Islet precursor cell (in vitro differentiated cells): ENCODE measurements at regions not wholly inside any gene's neighbourhood (a gene's known extent, or its start where the extent isn't known, plus 50 kb on each side); places are given as distances from the start of the nearest gene placed in this dataset.
A peak's percentile ranks its signal among the peaks of the same experiment; 100 is the strongest.
"Not testable (repeated sequence)": the region's sequence is repeated elsewhere in the genome, so short reads cannot be mapped to it uniquely, and the experiment has no call there.

Experiments used
- DNase-seq: peaks from one replicate; pipeline ENCODE4 v3.0.0-alpha.2; 2018

DNA sequence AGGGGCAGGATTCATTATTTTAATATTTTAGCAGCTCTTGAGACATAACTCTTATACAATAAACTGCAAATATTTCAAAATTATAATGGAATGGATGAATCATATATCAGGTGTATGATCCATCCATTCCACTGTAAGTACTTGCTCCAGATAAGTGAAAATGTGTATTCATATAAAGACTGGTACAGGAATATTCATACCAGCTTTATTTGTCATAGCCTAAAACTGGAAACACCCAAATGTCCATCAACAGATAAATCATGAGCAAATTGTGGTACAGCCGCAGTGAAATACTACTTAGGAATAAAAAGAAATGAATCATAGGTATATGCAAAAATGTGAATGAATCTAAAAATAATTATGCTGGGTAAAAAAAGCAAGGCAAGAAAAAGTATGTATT, 263.6 kb upstream of the SYT10 start:
- no peak for DNase-seq

DNA sequence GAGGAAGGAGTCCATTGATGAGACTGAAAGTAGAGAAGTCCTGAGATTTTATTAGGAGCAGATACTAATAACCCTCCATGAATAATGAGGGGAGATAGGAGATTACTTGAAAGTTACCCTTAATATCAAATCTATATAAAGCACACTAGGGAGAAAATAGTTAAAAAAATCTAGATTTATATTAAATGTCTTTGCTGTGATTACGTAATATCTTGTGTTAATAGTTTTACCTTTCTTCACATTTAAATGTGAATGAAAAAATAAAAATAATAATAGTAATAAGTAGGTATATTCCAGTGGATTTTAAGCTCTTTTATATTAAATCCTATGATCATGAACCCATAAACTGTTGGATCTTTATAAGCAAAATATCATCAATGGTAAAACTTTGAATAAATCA, 267.3 kb upstream of the SYT10 start:
- no peak for DNase-seq

DNA sequence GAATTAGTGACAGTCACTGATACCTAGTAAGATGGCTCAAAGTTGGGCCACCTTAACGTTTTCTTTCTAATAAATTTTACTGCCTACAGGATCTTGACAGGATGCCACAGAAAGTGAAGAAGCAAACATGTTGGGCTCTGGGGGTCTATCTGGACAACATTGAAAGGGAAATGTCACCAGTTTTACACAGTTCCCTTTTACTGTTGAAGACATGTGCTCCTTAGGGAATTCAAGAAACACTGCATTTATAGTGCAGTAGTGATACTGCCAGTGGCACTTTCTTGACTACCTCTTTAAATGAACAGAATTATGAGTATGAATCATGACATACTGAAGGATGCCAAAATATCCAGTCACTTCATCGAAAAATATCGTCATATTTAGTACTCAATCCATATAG, 269.3 kb upstream of the SYT10 start:
- no peak for DNase-seq

DNA sequence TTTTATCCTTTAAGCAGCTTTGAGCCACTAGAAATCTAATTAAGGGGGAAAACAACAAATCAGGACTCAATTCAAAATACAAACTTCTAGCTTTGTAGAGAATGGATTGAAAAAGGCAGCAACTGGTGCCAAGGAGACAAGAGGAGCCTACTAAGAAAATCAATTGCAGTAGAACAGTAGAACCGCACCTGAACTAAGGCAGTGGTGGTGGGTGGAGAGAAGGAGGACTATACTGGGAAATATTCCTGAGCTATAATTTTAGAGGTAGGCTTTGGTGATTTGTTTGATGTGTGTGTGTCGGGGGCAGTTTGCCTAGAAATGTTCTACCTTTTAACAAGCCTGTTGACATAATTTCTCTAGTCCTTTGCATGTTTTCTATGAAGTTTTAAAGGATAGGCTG, 270.9 kb upstream of the SYT10 start:
- DNase-seq: no peak

DNA sequence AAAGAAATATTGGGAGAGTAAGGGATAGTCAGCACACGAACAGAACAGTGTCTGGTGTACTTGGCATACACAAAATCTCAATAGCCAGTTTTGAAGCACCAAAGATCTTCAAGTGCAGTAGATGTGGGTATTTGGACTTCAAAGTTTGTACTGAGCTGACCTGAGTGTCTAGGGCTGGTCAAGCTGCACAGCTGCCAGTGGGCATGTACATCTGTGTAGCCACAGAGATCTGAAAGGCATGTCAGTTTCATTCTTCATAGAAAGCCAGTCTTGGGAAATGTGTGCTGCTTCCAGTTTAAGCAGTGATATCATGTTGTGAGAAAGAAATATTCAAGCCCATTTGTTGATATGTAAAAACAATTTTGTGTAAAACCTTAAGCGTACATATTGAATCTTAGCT, 279.0 kb upstream of the SYT10 start:
- no peak for DNase-seq

DNA sequence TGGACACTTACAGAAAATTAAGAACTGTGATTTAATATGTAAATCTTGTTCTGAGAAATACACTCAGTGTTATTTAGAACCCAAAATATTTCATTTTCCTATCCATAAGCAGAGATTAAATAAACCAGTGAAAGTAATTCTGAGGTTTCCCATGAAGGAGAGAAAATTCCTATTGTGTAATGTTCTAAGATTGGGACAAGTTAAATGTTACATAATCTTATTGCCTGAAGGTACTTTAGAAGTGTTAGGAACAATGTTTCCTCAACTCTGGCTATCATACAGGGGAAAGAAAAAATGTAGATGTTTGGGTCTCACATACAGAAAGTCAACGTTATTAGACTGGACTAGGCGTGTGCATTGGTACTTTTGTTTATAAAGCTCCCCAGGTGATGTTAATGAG, 281.9 kb upstream of the SYT10 start:
- no peak for DNase-seq

DNA sequence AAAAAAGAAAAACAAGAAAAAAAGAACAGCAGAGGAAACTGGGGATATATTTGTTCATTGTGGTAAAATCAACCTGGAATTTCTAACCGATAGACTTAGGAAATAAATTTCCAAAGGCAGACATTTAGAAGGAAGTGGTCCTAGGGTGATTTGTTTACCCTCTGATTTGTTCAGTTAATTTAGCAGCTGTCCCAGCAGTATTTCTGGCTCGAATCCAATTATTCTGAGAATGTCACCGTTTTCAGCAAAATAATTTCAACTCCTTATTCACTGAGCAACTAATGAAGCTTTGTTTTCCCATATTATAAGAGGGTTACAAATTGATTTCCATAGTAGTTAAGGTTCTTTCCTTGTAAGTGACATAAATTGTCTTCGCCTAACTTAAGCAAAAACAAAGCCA, 285.2 kb upstream of the SYT10 start:
- DNase-seq: no peak

DNA sequence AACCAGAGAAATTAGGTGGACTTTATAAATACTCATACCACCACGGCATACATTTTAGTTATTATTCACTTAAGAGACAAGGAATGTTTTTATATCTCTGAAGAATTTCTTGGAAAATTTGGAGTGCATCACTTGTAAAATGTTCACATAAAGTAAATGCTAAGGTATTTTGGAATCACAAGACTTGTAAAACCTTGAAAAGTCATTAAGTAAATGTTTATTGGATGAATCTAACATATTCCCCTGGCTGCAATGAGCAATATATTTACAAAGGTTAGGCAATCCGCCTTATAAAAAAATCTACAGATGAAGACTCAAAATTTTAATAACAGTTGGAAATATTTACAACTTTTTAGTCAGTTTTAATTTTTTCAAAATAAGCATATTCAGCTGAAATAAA, 287.4 kb upstream of the ALG10 start:
- DNase-seq: no peak

DNA sequence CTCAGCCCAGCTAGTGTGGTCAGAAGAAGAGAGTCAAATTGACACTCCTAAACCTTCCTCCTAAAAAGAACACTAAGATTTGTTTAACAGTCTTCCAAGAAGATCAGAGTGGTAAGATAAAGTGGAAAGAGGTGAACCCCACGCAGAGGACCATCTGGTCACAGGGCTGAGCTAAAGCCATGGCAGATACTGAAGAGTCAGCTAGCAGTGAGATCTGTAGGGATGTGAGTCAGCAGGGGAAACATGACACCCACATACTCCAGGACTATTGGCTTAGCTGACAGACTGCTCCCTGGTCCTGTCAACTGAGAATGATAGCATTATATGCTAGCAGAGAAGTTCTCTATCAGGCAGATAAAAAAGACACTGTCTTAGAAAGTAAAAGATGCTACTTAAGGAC, 269.4 kb upstream of the ALG10 start:
- DNase-seq: peak; percentile 64

DNA sequence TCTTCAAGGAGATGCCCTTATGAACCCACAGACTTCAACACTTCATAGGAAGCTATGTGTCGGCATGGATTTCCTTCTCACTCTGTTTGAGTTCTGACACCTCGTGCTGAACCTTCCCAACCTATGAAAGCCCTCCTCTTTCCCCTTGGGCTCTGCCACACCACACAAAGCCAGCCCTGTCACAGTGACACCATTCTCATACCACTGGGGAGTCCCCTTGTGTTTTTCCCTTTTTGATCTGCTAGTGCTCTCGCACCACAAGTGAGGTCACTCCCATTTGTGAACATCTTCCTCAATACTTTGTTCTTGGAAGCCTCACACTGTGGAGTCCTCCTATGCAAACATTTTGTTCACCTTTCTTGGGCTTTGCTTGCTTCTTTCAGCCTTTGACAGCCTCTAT, 264.6 kb upstream of the ALG10 start:
- no peak for DNase-seq

DNA sequence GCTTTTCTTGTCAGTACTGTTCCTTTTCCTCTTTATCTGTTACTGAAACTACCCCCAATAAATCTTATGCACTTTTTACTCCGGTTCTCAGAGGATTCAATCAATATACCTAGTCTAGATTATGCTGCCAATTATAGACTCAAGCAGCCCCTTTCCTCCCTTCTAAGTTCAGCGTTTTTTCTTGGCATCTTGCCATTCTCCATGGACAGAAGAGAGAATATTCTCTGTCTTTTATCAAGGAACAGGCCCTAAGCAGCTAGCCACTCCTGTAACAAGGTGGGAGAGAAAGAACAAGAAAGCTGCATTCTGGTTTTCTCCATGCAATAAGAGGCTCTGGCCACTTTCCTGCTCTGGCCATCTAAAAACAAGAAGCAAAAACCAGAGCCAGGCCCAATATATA, 263.0 kb upstream of the ALG10 start:
- DNase-seq: no peak

DNA sequence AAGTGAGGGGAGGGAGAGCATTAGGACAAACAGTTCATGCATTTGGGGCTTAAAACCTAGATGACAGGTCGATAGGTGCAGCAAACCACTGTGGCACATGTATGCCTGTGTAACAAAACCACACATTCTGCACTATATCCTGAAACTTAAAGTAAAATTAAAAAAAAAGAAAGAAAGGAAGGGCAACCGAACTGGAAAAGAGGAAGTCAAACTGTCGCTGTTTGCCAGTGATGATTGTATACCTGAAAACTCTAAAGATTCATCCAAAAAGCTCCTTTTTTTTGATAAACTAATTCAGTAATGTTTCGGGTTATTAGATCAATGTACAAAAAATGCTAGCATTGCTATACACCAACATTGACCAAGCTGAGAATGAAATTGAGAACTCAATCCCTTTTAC, 259.0 kb upstream of the ALG10 start:
- no peak for DNase-seq

DNA sequence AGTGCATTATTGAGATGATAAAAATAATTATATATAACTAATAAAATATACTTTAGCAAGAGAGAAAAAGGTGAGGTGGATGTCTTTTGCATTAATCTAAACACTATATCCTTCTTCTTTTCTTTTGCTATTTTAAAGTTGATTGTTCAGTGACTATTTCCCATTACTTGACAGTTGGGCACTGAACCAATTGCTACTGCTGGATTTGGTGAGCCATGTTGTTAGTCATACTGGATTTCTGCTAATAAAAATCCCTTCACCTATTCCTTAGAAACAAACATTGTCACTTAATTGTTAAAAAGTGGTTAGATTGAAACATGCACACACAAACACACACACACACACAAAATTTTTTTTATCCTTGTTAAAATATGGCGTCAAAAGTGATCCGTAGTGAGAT, 251.6 kb upstream of the ALG10 start:
- DNase-seq: no peak

DNA sequence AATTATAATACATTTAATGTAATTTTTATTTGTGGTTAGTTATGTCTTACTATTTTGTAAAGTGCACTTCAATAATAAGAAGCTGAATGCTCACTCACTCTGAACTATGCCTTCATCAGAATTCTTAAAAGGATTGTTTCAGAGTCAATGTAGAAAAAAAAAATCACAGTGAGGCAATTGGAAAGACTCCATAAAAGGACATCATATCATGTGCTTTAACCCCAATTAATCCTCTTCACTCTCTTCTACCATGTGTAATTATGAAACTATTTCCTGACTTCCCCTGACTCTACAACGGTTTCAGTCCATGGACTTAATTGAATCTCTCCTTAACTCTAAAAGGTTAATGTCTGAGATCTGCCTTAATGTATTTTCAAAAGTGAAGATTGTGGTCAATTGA, 250.4 kb upstream of the ALG10 start:
- no peak for DNase-seq

DNA sequence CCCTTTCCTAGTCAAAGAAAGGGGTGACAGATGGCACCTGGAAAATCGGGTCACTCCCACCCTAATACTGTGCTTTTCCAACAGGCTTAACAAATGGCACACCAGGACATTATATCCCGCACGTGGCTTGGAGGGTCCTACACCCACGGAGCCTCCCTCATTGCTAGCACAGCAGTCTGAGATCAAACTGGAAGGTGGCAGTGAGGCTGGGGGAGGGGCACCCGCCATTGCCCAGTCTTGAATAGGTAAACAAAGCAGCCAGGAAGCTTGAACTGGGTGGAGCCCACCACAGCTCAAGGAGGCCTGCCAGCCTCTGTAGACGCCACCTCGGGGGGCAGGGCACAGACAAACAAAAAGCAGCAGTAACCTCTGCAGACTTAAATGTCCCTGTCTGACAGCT, 249.2 kb upstream of the ALG10 start:
- DNase-seq: not testable (repeated sequence)

DNA sequence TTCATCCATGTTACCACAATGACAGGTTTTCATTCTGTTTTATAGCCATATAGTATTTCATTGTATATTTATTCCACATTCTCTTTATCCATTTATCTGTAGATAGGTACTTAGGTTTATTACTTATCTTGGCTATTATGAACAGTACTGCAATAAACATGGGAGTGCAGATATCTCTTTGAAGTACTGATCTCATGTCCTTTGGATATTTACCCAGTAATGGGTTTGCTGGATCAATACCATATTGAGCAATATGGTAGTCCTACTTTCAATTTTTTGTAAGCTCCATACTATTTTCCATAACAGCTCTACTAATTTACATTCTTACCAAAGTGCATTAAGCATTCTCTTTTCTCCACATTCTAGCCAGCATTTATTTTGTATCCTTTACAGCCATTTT, 235.8 kb upstream of the ALG10 start:
- no peak for DNase-seq

DNA sequence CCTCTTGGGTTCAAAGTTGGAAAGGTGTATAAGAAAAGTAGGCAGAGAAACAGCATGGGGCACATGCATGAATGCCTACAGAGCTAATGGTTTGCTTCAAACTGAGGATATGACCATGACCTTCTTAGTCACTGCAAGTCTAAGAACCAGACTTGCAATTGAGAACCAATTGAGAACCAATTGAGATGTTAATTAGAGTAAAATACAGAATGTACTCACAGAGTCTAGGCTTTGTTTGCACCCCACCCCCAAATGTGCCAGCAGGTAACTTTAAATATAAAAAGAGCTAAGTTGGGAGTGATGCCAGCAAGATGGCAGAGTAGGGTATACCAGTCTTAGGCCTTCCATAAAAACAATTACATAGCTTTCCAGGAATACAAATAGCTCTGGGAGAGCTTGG, 227.3 kb upstream of the ALG10 start:
- no peak for DNase-seq

DNA sequence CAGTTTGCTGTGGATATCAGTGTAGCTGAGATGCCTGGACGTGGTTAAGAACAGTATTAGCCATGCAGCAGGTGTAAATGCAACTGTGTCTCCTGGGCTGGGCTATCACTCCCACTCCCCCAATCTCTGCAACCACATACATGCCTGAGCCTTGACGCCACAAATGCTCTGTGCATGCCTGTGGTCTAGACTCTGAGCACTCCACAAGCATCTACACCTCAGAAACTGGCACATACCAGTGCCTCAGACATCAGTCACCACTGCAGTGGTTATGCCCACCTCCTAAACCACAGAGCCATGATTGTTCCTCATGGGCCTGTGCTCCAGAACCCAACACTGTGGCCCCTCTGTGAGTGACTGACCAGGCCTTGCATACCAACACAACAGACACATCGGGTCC, 226.8 kb upstream of the ALG10 start:
- DNase-seq: peak; percentile 83

DNA sequence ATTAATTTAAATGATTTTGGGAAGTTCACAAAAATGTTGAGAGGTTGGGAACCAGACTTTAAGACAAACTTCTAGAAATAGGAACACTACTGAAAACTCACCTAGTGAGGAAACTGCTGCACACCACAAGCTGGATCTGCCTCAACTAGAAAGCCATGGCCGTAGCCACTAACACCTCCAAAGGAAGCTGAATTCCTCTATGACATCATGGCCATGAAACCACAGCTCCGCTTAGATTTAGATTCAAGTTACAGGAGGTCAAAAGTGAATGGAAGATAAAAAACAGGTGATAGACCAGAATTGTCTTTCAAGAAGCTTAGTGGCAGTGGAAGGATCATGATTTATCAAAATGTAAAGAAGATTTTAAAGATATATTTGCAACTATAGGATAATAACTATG, 208.8 kb upstream of the ALG10 start:
- no peak for DNase-seq

DNA sequence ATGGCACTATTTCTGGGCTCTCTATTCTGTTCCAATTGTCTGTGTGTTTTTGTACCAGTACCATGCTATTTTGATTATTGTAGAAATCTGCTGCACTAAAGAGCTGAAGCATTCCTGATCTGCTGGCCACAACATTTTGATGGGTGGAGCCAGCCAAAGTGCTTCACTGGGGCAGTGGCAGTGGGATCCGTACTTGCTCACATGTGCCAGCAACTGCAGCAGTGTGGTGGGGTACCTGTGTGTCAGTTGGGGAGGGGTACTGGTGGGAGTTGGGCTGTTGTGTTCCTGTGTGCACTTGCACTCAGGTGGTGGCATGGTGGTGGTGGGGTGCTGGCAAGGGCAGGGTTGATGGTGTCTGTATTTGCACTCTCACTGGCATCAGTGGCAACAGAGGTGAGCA, 204.6 kb upstream of the ALG10 start:
- DNase-seq: no peak

DNA sequence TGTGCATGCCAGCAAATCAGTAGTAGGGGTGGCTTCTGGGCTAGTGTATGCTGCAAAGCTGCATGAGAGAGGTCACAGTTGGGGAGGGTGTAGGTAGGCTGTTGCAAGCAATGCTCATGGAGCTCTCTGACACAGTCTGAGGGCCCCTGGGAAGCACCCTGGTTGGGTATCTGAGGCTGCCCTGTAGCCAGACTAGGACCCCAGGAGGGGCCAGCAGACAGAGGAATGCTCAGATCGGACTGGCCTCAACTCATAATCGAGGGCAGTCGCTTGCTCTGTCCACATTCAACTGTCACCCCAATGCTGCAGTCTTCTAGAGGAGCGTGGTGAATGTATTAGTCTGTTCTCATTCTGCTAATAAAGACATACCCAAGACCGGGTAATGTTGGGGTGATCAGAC, 204.0 kb upstream of the ALG10 start:
- DNase-seq: no peak

DNA sequence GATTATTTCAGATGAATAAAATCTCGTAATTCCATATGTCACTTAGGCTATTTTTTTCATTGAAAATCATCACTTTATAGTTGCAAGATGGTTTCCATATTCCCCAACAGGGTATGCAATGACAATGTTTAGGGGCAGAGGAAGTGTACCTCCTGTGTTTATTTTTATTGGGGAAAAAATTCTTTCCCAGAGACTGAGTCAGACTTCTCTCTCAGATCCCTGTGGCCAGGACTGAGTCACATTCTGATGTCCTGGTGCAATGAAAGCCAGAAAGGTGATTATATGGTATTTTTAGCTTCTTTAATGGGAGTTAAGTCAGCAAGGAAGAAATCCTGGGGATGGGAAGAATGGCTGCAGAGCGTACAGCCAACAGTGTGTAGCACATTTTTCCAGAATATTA, 196.9 kb upstream of the ALG10 start:
- DNase-seq: no peak

DNA sequence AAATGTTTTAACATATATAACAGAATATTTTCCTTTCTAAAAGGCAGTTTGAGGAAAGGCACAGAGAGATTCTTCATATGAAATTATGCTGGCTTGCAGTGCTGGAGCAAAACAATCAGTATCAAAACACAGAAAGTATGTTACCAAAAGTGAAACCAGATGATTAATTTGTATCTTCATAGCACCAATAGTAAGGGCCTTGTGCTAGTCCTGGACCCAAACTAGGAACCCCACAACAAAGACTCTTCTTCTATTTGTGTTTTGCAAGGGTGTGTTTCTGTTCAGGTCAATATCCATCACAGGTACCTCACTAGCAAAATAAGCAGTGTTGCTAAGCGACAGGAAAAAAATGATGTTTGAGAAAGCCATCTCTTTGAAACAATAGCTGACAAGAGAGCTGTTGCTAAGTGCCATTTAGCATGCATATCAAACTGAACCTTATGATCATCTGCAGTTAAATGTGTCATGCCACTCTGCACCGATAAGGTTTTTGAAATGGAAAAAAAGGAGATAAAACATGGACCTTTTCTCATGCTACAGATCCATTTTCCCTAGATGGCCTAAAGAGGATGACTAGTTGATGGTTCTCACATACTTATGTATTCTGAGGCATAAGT, 196.2 kb upstream of the ALG10 start:
- DNase-seq: no peak

DNA sequence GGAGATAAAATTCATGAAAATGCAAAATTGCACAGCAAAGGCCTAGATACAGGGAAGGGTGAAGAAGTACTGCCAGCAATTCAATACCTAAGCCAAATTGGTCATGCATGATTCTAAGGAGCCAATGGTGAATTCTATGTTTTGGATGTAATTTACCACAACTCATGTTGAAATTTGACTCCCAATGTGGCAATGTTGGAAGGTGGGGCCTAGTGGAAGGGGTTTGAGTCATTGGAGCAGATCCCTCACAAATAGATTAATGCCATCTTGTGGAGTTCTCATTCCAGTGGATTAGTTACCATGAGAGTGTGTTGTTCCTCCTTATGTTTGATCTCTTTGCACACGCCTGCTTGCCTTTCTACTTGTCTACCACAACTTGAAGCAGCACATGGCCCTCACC, 194.0 kb upstream of the ALG10 start:
- DNase-seq: no peak

DNA sequence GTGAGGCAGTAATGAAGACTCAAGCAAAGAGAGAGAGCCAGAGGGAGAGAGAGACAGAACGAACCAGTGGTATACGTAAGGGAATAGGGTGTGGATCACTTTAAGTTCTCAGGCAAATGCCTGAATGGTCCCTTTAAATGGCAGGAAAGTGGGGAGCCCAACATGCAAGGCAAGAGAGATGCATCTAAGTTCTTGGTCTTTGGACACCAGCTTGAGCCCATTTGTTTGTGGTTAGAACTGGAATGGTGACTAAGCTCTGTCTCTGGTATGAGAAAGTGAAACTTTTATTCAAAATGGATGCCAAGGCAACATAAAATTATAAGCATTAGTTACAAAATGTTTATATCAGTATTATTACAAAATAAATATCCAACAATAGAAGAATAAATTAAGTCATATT, 192.2 kb upstream of the ALG10 start:
- no peak for DNase-seq

DNA sequence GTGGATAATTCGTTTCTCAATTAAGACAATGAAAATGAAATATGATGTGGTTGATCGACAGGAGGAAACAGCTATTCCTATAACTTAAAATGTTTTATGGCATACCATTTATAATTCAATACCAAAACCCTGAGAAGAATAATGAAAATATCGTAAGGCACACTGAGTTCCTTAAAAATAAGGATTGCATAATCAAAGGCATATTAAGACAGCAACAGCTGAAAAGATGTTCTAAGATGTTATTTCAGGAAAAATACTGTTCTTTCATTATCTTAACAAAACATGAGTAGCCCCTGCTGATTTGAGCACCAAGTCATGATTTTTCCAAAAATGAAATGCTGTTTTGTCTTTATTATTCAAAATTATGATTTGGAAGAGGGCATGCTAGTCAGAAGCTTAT, 189.4 kb upstream of the ALG10 start:
- no peak for DNase-seq
